Subcutaneous abdominal adipose tissue (tissue), 5 donors: ENCODE measurements at regions not wholly inside any gene's neighbourhood (a gene's known extent, or its start where the extent isn't known, plus 50 kb on each side); places are given as distances from the start of the nearest gene placed in this dataset.
"Not testable (repeated sequence)": the region's sequence is repeated elsewhere in the genome, so short reads cannot be mapped to it uniquely, and the experiment has no call there.

Source experiments
- H3K27ac ChIP-seq: one replicate; pipeline ENCODE4 v1.7.0; 2013; ENCODE audit warnings: low read depth, mild to moderate bottlenecking, inconsistent platforms, low read length, moderate library complexity
- H3K27me3 ChIP-seq, 5 donors: one replicate each; pipeline ENCODE4 v1.7.0; 2013; ENCODE audit warnings: low read length in 5 of 5, inconsistent platforms in 1 of 5; ENCODE audit not compliant: control insufficient read depth in 5 of 5, insufficient read depth in 4 of 5
- H3K36me3 ChIP-seq, 5 donors: one replicate each; pipeline ENCODE4 v1.7.0; 2013; ENCODE audit warnings: low read length in 5 of 5; ENCODE audit not compliant: control insufficient read depth in 5 of 5, insufficient read depth in 5 of 5
- H3K4me1 ChIP-seq, 5 donors: one replicate each; pipeline ENCODE4 v1.7.0; 2013; ENCODE audit warnings: low read length in 5 of 5, mild to moderate bottlenecking in 3 of 5, moderate library complexity in 1 of 5; ENCODE audit not compliant: control insufficient read depth in 5 of 5, insufficient read depth in 5 of 5
- H3K4me3 ChIP-seq, 5 donors: one replicate each; pipeline ENCODE4 v1.7.0; 2013; ENCODE audit warnings: low read length in 5 of 5, low read depth in 1 of 5
- H3K9ac ChIP-seq, 5 donors: one replicate each; pipeline ENCODE4 v1.7.0; 2013; ENCODE audit warnings: low read length in 5 of 5, mild to moderate bottlenecking in 4 of 5, moderate library complexity in 3 of 5
- H3K9me3 ChIP-seq, 5 donors: one replicate each; pipeline ENCODE4 v1.7.0; 2013; ENCODE audit warnings: low read length in 5 of 5; ENCODE audit not compliant: control insufficient read depth in 5 of 5
- donor health status: healthy.
- donor health status: healthy.
- donor health status: healthy.
- donor health status: healthy.
- donor health status: healthy.

GRCh38 chr1:157307491-157307890 lies 169.3 kb upstream of the ETV3 start:
- no peak overlapping the region for H3K9ac ChIP-seq
- H3K36me3 ChIP-seq, result no peaks in the 10 kb centered on the region
- H3K9me3 ChIP-seq, result no peaks in the 10 kb centered on the region
- no peak overlapping the region for H3K27ac ChIP-seq
- H3K4me1 ChIP-seq, result peaks cover 0 to 4% (median 0%) of the 10 kb centered on the region in 5 donors
- peaks cover 0 to 6% (median 4%) of the 10 kb centered on the region in 5 donors for H3K27me3 ChIP-seq
- H3K4me3 ChIP-seq, result no peak overlapping the region

GRCh38 chr1:157306896-157307295 lies 168.7 kb upstream of the ETV3 start:
- no peak overlapping the region for H3K27ac ChIP-seq
- H3K27me3 ChIP-seq, result peaks cover 0 to 6% (median 4%) of the 10 kb centered on the region in 5 donors

GRCh38 chr1:157304271-157304670 lies 166.1 kb upstream of the ETV3 start:
- Histone ChIP-seq H3K4me3 (no peak overlapping the region), H3K36me3 (no peaks in the 10 kb centered on the region), H3K27ac (no peak overlapping the region), H3K9ac (no peak overlapping the region), H3K4me1 (peaks cover 0 to 2% (median 0%) of the 10 kb centered on the region in 5 donors), H3K27me3 (no peaks in the 10 kb centered on the region), H3K9me3 (no peaks in the 10 kb centered on the region)

More at GRCh38 chr1:157306896-157307295, 168.7 kb upstream of the ETV3 start:
- peaks cover 0 to 4% (median 0%) of the 10 kb centered on the region in 5 donors for H3K4me1 ChIP-seq
- H3K4me3 ChIP-seq, result no peak overlapping the region
- no peaks in the 10 kb centered on the region for H3K36me3 ChIP-seq
- no peaks in the 10 kb centered on the region for H3K9me3 ChIP-seq
- H3K9ac ChIP-seq, result no peak overlapping the region

GRCh38 chr1:157302724-157303123 lies 164.5 kb upstream of the ETV3 start:
- H3K27me3 ChIP-seq, result no peaks in the 10 kb centered on the region
- H3K9me3 ChIP-seq, result no peaks in the 10 kb centered on the region
- H3K9ac ChIP-seq, result no peak overlapping the region
- no peaks in the 10 kb centered on the region for H3K36me3 ChIP-seq
- H3K4me1 ChIP-seq, result peaks cover 0 to 2% (median 0%) of the 10 kb centered on the region in 5 donors
- no peak overlapping the region for H3K4me3 ChIP-seq
- H3K27ac ChIP-seq, result no peak overlapping the region

- H3K36me3 ChIP-seq, result no peaks in the 10 kb centered on the region
- H3K27ac ChIP-seq, result no peak overlapping the region
- H3K27me3 ChIP-seq, result no peaks in the 10 kb centered on the region
- H3K9ac ChIP-seq, result no peak overlapping the region
- H3K9me3 ChIP-seq, result no peaks in the 10 kb centered on the region
- H3K4me1 ChIP-seq, result peaks cover 0 to 2% (median 0%) of the 10 kb centered on the region in 5 donors
- no peak overlapping the region for H3K4me3 ChIP-seq
Measured at GRCh38 chr1:157302199-157302497, 164.0 kb upstream of the ETV3 start.

- no peaks in the 10 kb centered on the region for H3K36me3 ChIP-seq
Measured at GRCh38 chr1:157301477-157302198, 163.4 kb upstream of the ETV3 start.

GRCh38 chr1:157294387-157295145 lies 156.4 kb upstream of the ETV3 start:
- not testable (repeated sequence) for H3K9me3 ChIP-seq, H3K4me1 ChIP-seq, H3K27ac ChIP-seq, H3K27me3 ChIP-seq, H3K36me3 ChIP-seq, H3K9ac ChIP-seq, H3K4me3 ChIP-seq

More at GRCh38 chr1:157301477-157302198, 163.4 kb upstream of the ETV3 start:
- H3K27me3 ChIP-seq, result no peaks in the 10 kb centered on the region
- no peak overlapping the region for H3K4me3 ChIP-seq
- peaks cover 0 to 2% (median 0%) of the 10 kb centered on the region in 5 donors for H3K4me1 ChIP-seq
- H3K9me3 ChIP-seq, result no peaks in the 10 kb centered on the region
- H3K27ac ChIP-seq, result no peak overlapping the region
- H3K9ac ChIP-seq, result no peak overlapping the region

- no peaks in the 10 kb centered on the region for H3K9me3 ChIP-seq
- H3K27me3 ChIP-seq, result no peaks in the 10 kb centered on the region
- no peak overlapping the region for H3K4me3 ChIP-seq
- H3K36me3 ChIP-seq, result no peaks in the 10 kb centered on the region
- H3K27ac ChIP-seq, result no peak overlapping the region
- H3K9ac ChIP-seq, result no peak overlapping the region
- H3K4me1 ChIP-seq, result no peaks in the 10 kb centered on the region
Measured at GRCh38 chr1:157292809-157293564, 154.8 kb upstream of the ETV3 start.

GRCh38 chr1:157292302-157292701 lies 154.1 kb upstream of the ETV3 start:
- no peaks in the 10 kb centered on the region for H3K27me3 ChIP-seq
- H3K27ac ChIP-seq, result no peak overlapping the region
- H3K9me3 ChIP-seq, result no peaks in the 10 kb centered on the region
- no peak overlapping the region for H3K9ac ChIP-seq
- no peak overlapping the region for H3K4me3 ChIP-seq
- no peaks in the 10 kb centered on the region for H3K36me3 ChIP-seq
- peaks cover 0 to 2% (median 0%) of the 10 kb centered on the region in 5 donors for H3K4me1 ChIP-seq

- peaks cover 0 to 2% (median 0%) of the 10 kb centered on the region in 5 donors for H3K4me1 ChIP-seq
- H3K36me3 ChIP-seq, result no peaks in the 10 kb centered on the region
- H3K27ac ChIP-seq, result no peak overlapping the region
- no peak overlapping the region for H3K4me3 ChIP-seq
- H3K27me3 ChIP-seq, result no peaks in the 10 kb centered on the region
- no peak overlapping the region for H3K9ac ChIP-seq
- H3K9me3 ChIP-seq, result no peaks in the 10 kb centered on the region
Measured at GRCh38 chr1:157291083-157291482, 152.9 kb upstream of the ETV3 start.
